Prostate gland (tissue), 2 donors: ENCODE measurements at regions not wholly inside any gene's neighbourhood (a gene's known extent, or its start where the extent isn't known, plus 50 kb on each side); places are given as distances from the start of the nearest gene placed in this dataset.

Experiments
- CTCF ChIP-seq, 4 experiments: fragments of 200-600 bp in 2 of 4; fragments of 450-650 bp in 2 of 4; sonication (generic) in 2 of 4; IDR thresholded peaks; 1 replicate in 3 of 4; 2 replicates in 1 of 4; pipeline ENCODE4 v1.5.1; 2016 to 2019; ENCODE audit warnings: antibody characterized with exemption in 4 of 4, mild to moderate bottlenecking in 2 of 4, moderate library complexity in 2 of 4
- POLR2A ChIP-seq: fragments of 450-650 bp; IDR thresholded peaks from one replicate; pipeline ENCODE4 v1.6.1; 2016; ENCODE audit warnings: antibody characterized with exemption, mild to moderate bottlenecking

- TF ChIP-seq CTCF (IDR thresholded peaks at IDR 0.05) (no peak), POLR2A (no peak)
These were observed 62.0 kb downstream of the GPX5 start for GRCh38 chr6:28587746-28588075.
